ENCODE measurements at regions not wholly inside any gene's neighbourhood (a gene's known extent, or its start where the extent isn't known, plus 50 kb on each side); places are given as distances from the start of the nearest gene placed in this dataset.
A peak's percentile ranks its signal among the peaks of the same experiment; 100 is the strongest.

DNA sequence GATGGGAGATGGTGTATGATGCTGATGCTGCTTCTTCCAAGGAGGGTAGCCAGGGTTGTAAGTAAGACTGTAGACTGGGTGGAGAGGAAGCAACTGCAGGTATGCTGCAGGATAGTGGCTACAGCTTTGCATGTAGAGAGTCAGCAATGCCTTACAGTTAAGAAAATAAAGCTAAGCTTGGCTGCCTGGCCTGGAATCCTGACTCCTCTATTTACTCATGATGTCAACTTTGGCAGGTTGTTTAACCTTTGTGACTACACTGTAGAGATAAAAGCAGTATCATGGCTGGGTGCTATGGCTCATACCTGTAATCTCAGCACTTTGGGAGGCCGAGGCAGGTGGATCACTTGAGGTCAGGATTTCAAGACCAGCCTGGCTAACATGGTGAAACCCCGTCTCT, 301.6 kb upstream of the RBFOX1 start:
- H3K9me3 ChIP-seq (ENCODE audit: control insufficient read depth in 2 of 2, low read length in 2 of 2): peaks cover 5 to 7% of the 10 kb centered on the region in 2 experiments
- Mint-ChIP-seq H3K4me1 (no peaks in the 10 kb centered on the region), H3K36me3 (no peaks in the 10 kb centered on the region), H3K27me3 (no peaks in the 10 kb centered on the region), H3K4me3 (no peak overlapping the region), H3K27ac (no peak overlapping the region), H3K9me3 (peaks cover 0 to 21% (median 14%) of the 10 kb centered on the region in 7 donors)
- no peak for DNase-seq
- H3K4me3 ChIP-seq (ENCODE audit: low read depth, low read length): no peak overlapping the region
- no peak for ATAC-seq (ENCODE audit: low read depth in 2 of 2)
- no peak overlapping the region for H3K27ac ChIP-seq (ENCODE audit: insufficient read depth, low read length, poor library complexity, severe bottlenecking)
- no peaks in the 10 kb centered on the region for H3K4me1 ChIP-seq (ENCODE audit: control insufficient read depth, insufficient read depth, low read length, poor library complexity, severe bottlenecking)
- H3K36me3 ChIP-seq (ENCODE audit: control insufficient read depth, insufficient read depth, low read length): no peaks in the 10 kb centered on the region
- H3K27me3 ChIP-seq (ENCODE audit: control insufficient read depth, insufficient read depth, low read length): no peaks in the 10 kb centered on the region

DNA sequence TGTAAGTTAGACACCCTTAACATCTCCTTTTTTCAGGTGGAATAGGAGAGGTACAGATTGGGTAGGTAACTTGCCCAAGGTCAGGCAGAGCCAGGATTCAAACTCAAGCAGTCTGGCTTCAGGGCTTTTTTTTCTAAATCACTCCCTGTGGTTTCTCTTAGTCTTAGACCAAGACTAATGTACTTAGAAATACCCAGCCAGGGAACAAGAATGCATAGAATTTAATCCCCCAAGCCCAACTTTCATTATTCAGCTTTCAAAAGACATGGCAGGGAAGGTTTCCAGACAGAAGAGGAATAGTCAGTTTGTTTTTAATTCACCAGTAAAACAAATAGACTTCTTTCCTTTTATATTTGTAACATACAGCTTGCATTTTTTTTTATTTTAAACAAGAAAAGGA, 305.2 kb upstream of the RBFOX1 start:
- Histone ChIP-seq H3K4me3 (ENCODE audit: low read depth, low read length) (no peak overlapping the region), H3K27me3 (ENCODE audit: control insufficient read depth, insufficient read depth, low read length) (no peaks in the 10 kb centered on the region), H3K9me3 (ENCODE audit: control insufficient read depth in 2 of 2, low read length in 2 of 2) (peaks cover 7 to 10% of the 10 kb centered on the region in 2 experiments), H3K36me3 (ENCODE audit: control insufficient read depth, insufficient read depth, low read length) (no peaks in the 10 kb centered on the region), H3K4me1 (ENCODE audit: control insufficient read depth, insufficient read depth, low read length, poor library complexity, severe bottlenecking) (no peaks in the 10 kb centered on the region), H3K27ac (ENCODE audit: insufficient read depth, low read length, poor library complexity, severe bottlenecking) (no peak overlapping the region)
- no peak for ATAC-seq (ENCODE audit: low read depth in 2 of 2)
- Mint-ChIP-seq H3K36me3 (no peaks in the 10 kb centered on the region), H3K4me3 (no peak overlapping the region), H3K9me3 (peaks cover 0 to 26% (median 8%) of the 10 kb centered on the region in 7 donors), H3K27ac (no peak overlapping the region), H3K4me1 (no peaks in the 10 kb centered on the region), H3K27me3 (no peaks in the 10 kb centered on the region)
- no peak for DNase-seq

DNA sequence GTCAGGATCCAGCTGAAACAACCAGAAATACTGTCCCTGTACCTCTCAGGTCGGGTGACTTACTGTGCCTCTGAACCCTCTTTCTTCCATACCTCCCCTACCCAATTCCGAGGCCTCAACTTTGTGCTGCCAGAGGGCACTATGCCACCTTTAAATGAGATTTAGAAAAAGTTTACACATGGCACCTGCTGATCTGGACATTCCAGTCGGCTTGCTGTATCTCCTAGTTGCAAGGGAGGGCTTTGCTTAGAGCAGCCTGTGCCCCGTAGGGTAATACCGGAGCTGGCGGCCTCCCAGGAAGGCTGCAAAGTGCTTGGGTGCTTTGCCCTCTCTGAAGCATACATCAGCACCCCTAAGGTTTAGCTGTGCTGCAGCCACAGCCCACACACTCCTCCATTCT, 306.0 kb upstream of the RBFOX1 start:
- no peaks in the 10 kb centered on the region for H3K4me1 ChIP-seq (ENCODE audit: control insufficient read depth, insufficient read depth, low read length, poor library complexity, severe bottlenecking)
- H3K4me3 Mint-ChIP-seq: no peak overlapping the region
- H3K4me3 ChIP-seq (ENCODE audit: low read depth, low read length): no peak overlapping the region
- ATAC-seq (ENCODE audit: low read depth in 2 of 2): no peak
- no peaks in the 10 kb centered on the region for H3K27me3 ChIP-seq (ENCODE audit: control insufficient read depth, insufficient read depth, low read length)
- H3K36me3 Mint-ChIP-seq: no peaks in the 10 kb centered on the region
- no peak overlapping the region for H3K27ac ChIP-seq (ENCODE audit: insufficient read depth, low read length, poor library complexity, severe bottlenecking)
- peaks cover 0 to 27% (median 8%) of the 10 kb centered on the region in 7 donors for H3K9me3 Mint-ChIP-seq
- no peaks in the 10 kb centered on the region for H3K36me3 ChIP-seq (ENCODE audit: control insufficient read depth, insufficient read depth, low read length)
- no peak for DNase-seq
- peaks cover 5 to 10% of the 10 kb centered on the region in 2 experiments for H3K9me3 ChIP-seq (ENCODE audit: control insufficient read depth in 2 of 2, low read length in 2 of 2)
- H3K27me3 Mint-ChIP-seq: no peaks in the 10 kb centered on the region
- H3K27ac Mint-ChIP-seq: no peak overlapping the region
- H3K4me1 Mint-ChIP-seq: no peaks in the 10 kb centered on the region

DNA sequence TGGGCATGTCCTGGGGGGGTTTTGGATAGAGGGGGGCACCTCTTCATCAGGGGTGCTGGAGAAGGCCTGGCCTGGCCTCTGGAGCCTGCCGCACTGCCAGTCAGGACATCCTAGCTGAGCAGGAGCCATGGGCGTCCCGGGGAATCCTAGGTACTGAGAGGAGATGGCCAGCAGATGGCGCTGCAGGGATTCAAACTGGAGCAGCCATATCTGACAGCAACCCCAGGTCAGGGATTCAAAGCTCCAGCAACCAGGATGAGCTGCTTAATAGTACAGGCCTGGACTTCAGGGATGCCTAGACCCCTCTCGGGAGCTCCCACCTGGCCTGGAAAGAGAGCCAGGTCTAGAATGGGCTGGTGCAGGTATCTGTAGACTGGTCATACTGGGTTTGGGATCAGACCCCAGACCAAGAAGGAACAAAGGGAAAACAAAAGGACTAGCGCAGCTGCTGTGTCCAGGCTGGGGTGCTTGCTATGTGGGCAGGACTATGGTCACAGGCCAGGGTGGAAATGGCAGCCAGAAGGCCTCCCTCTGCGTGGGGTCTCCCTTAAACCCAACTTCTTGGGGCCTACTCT, 306.9 kb upstream of the RBFOX1 start:
- no peak overlapping the region for H3K27ac Mint-ChIP-seq
- Histone ChIP-seq H3K27me3 (ENCODE audit: control insufficient read depth, insufficient read depth, low read length) (no peaks in the 10 kb centered on the region), H3K9me3 (ENCODE audit: control insufficient read depth in 2 of 2, low read length in 2 of 2) (peaks cover 0 to 10% of the 10 kb centered on the region in 2 experiments), H3K27ac (ENCODE audit: insufficient read depth, low read length, poor library complexity, severe bottlenecking) (no peak overlapping the region), H3K4me1 (ENCODE audit: control insufficient read depth, insufficient read depth, low read length, poor library complexity, severe bottlenecking) (no peaks in the 10 kb centered on the region), H3K4me3 (ENCODE audit: low read depth, low read length) (no peak overlapping the region), H3K36me3 (ENCODE audit: control insufficient read depth, insufficient read depth, low read length) (no peaks in the 10 kb centered on the region)
- ATAC-seq (ENCODE audit: low read depth in 2 of 2) (no peak), DNase-seq (no peak)
- no peaks in the 10 kb centered on the region for H3K27me3 Mint-ChIP-seq
- H3K9me3 Mint-ChIP-seq: peaks cover 0 to 24% (median 7%) of the 10 kb centered on the region in 7 donors
- no peak overlapping the region for H3K4me3 Mint-ChIP-seq
- H3K4me1 Mint-ChIP-seq: no peaks in the 10 kb centered on the region
- H3K36me3 Mint-ChIP-seq: no peaks in the 10 kb centered on the region

DNA sequence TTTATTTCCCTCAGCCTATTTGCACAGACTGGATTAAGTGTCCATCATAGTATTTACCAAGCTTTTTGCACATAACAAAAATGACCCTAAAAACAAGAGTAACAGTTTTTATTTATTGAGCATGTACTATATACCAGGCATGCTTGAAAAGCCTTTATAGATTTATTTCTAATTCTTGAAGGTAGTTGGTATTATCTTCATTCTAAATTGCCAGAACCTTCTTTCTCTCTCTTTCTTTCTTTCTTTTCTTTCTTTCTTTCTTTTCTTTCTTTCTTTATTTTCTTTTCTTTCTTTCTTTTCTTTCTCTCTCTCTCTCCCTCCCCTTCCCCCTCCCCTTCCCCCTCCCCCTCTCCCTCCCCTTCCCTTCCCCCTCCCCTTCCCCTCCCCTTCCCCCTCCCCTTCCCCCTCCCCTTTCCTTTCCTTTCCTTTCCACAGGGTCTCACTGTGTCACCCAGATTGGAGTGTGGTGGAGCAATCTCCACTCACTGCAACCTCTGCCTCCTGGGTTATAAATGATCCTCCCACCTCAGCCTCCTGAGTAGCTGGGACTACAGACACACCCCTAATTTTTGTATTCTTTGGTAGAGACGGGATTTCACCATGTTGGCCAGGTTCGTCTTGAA, 310.9 kb upstream of the RBFOX1 start:
- Mint-ChIP-seq H3K4me1 (no peaks in the 10 kb centered on the region), H3K36me3 (peaks cover 3% of the 10 kb centered on the region), H3K4me3 (no peak overlapping the region), H3K9me3 (peaks cover 0 to 22% (median 8%) of the 10 kb centered on the region in 7 donors), H3K27me3 (no peaks in the 10 kb centered on the region), H3K27ac (no peak overlapping the region)
- H3K4me3 ChIP-seq (ENCODE audit: low read depth, low read length): no peak overlapping the region
- DNase-seq: no peak
- H3K27ac ChIP-seq (ENCODE audit: insufficient read depth, low read length, poor library complexity, severe bottlenecking): no peak overlapping the region
- H3K27me3 ChIP-seq (ENCODE audit: control insufficient read depth, insufficient read depth, low read length): no peaks in the 10 kb centered on the region
- ATAC-seq (ENCODE audit: low read depth in 2 of 2): no peak
- no peaks in the 10 kb centered on the region for H3K36me3 ChIP-seq (ENCODE audit: control insufficient read depth, insufficient read depth, low read length)
- no peaks in the 10 kb centered on the region for H3K4me1 ChIP-seq (ENCODE audit: control insufficient read depth, insufficient read depth, low read length, poor library complexity, severe bottlenecking)
- H3K9me3 ChIP-seq (ENCODE audit: control insufficient read depth in 2 of 2, low read length in 2 of 2): peaks cover 2 to 10% of the 10 kb centered on the region in 2 experiments

DNA sequence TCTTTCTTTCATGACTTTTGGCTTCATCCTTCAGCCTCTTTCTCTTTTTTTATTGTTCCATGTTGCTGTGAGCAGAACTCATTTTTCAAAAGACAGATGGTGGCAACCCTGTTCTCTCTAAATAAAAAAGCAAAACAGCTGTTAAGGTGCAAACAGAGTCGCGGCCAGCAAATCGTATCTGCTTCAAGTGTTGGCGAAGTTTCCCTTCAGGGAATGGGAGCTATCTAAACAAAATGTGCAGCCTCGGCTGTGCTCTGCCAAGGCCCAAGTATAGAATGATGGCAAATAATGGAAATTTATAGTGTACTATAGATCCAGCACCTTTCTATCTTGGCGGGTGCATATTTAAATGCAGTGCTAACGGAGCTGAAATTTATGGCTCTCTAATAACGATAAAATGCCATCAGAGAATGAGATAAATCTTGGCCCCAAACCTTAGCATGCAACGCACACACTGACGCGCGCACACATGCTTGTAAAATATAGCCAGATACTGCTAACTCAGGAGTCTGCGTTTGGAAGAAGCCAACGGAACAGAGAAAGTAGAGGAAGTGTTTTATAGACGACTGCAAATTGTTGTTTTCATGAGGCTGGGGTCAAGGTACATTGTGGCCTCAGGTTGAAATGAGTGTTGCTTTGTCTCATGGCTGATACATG, 315.5 kb upstream of the RBFOX1 start:
- H3K27me3 Mint-ChIP-seq: no peaks in the 10 kb centered on the region
- no peak overlapping the region for H3K27ac Mint-ChIP-seq
- Histone ChIP-seq H3K4me1 (ENCODE audit: control insufficient read depth, insufficient read depth, low read length, poor library complexity, severe bottlenecking) (no peaks in the 10 kb centered on the region), H3K27ac (ENCODE audit: insufficient read depth, low read length, poor library complexity, severe bottlenecking) (no peak overlapping the region), H3K9me3 (ENCODE audit: control insufficient read depth in 2 of 2, low read length in 2 of 2) (peaks cover 4% of the 10 kb centered on the region in 2 experiments), H3K27me3 (ENCODE audit: control insufficient read depth, insufficient read depth, low read length) (no peaks in the 10 kb centered on the region), H3K36me3 (ENCODE audit: control insufficient read depth, insufficient read depth, low read length) (no peaks in the 10 kb centered on the region), H3K4me3 (ENCODE audit: low read depth, low read length) (no peak overlapping the region)
- peaks cover 0 to 19% (median 4%) of the 10 kb centered on the region in 7 donors for H3K9me3 Mint-ChIP-seq
- ATAC-seq (ENCODE audit: low read depth in 2 of 2): no peak
- H3K4me3 Mint-ChIP-seq: no peak overlapping the region
- no peaks in the 10 kb centered on the region for H3K4me1 Mint-ChIP-seq
- no peak for DNase-seq
- peaks cover 3% of the 10 kb centered on the region for H3K36me3 Mint-ChIP-seq

DNA sequence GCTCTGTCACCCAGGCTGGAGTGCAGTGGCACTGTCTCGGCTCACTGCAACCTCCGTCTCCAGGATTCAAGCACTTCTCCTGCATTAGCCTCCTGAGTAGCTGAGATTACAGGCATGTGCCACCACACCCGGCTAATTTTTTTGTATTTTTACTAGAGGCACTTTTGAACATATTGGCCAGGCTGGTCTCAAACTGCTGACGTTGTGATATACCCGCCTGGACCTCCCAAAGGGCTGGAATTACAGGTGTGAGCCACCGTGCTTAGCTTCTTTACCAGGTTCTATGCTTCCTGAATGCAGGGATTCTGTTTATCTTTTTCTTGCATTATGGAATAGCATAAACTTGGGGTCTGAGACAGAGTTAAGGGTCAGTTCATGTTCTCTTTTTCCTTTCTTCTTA, 317.9 kb upstream of the RBFOX1 start:
- peaks cover 3% of the 10 kb centered on the region for H3K36me3 Mint-ChIP-seq
- H3K4me3 Mint-ChIP-seq: no peak overlapping the region

More for the DNA sequence above, 317.9 kb upstream of the RBFOX1 start:
- no peaks in the 10 kb centered on the region for H3K4me1 ChIP-seq (ENCODE audit: control insufficient read depth, insufficient read depth, low read length, poor library complexity, severe bottlenecking)
- H3K27ac ChIP-seq (ENCODE audit: insufficient read depth, low read length, poor library complexity, severe bottlenecking): no peak overlapping the region
- H3K4me3 ChIP-seq (ENCODE audit: low read depth, low read length): no peak overlapping the region
- H3K27ac Mint-ChIP-seq: peak overlapping the region in 1 of 3 donors; percentile 69
- H3K36me3 ChIP-seq (ENCODE audit: control insufficient read depth, insufficient read depth, low read length): no peaks in the 10 kb centered on the region
- peaks cover 0 to 27% (median 14%) of the 10 kb centered on the region in 7 donors for H3K9me3 Mint-ChIP-seq
- DNase-seq (no peak), ATAC-seq (ENCODE audit: low read depth in 2 of 2) (no peak)
- H3K27me3 Mint-ChIP-seq: no peaks in the 10 kb centered on the region
- H3K27me3 ChIP-seq (ENCODE audit: control insufficient read depth, insufficient read depth, low read length): no peaks in the 10 kb centered on the region
- no peaks in the 10 kb centered on the region for H3K4me1 Mint-ChIP-seq
- peaks cover 4% of the 10 kb centered on the region in 2 experiments for H3K9me3 ChIP-seq (ENCODE audit: control insufficient read depth in 2 of 2, low read length in 2 of 2)
